GM23338 (cell line): ENCODE measurements at regions not wholly inside any gene's neighbourhood (a gene's known extent, or its start where the extent isn't known, plus 50 kb on each side); places are given as distances from the start of the nearest gene placed in this dataset.
A peak's percentile ranks its signal among the peaks of the same experiment; 100 is the strongest.

ENCODE experiments used
- ATAC-seq: fragments of 200-7000 bp; cut with Tn5 transposase; 3 replicates; pipeline ENCODE4 v1.9.1; 2020
- DNase-seq: peaks from one replicate; pipeline ENCODE4 v3.0.0-alpha.2; 2015; ENCODE audit warnings: low spot score
- H2AFZ ChIP-seq: fragments of 200-600 bp; sonication (generic); 2 replicates; pipeline ENCODE4 v1.8.0; 2016; ENCODE audit warnings: antibody characterized with exemption, mild to moderate bottlenecking, moderate library complexity
- H3F3A ChIP-seq: fragments of 200-600 bp; sonication (generic); replicated peaks from 2 replicates; pipeline ENCODE4 v1.8.0; 2017; ENCODE audit warnings: antibody characterized with exemption, mixed run types, low read depth
- H3K27ac ChIP-seq: fragments of 200-600 bp; sonication (generic); 2 replicates; pipeline ENCODE4 v1.6.1; 2016; ENCODE audit warnings: low read depth
- H3K27me3 ChIP-seq: fragments of 200-600 bp; sonication (generic); 2 replicates; pipeline ENCODE4 v1.8.0; 2016; ENCODE audit warnings: mild to moderate bottlenecking, mixed run types, moderate library complexity; ENCODE audit not compliant: insufficient read depth
- H3K36me3 ChIP-seq: fragments of 200-600 bp; sonication (generic); 2 replicates; pipeline ENCODE4 v1.8.0; 2016; ENCODE audit warnings: mild to moderate bottlenecking; ENCODE audit not compliant: insufficient read depth
- H3K4me1 ChIP-seq: fragments of 200-600 bp; sonication (generic); 2 replicates; pipeline ENCODE4 v1.8.0; 2016; ENCODE audit warnings: mild to moderate bottlenecking, moderate library complexity; ENCODE audit not compliant: insufficient read depth
- H3K4me2 ChIP-seq: fragments of 200-600 bp; sonication (generic); 2 replicates; pipeline ENCODE4 v1.7.1; 2017; ENCODE audit warnings: mixed run types
- H3K4me3 ChIP-seq: fragments of 200-600 bp; sonication (generic); 2 replicates; pipeline ENCODE4 v1.6.1; 2016; ENCODE audit warnings: mixed run types
- H3K79me2 ChIP-seq: fragments of 200-600 bp; sonication (generic); replicated peaks from 2 replicates; pipeline ENCODE4 v1.8.0; 2017; ENCODE audit warnings: mild to moderate bottlenecking; ENCODE audit not compliant: insufficient read depth
- H3K9me2 ChIP-seq: fragments of 200-600 bp; sonication (generic); 2 replicates; pipeline ENCODE4 v1.8.0; 2017; ENCODE audit not compliant: insufficient read depth
- H4K20me1 ChIP-seq: fragments of 200-600 bp; sonication (generic); replicated peaks from 2 replicates; pipeline ENCODE4 v1.8.0; 2017; ENCODE audit warnings: mild to moderate bottlenecking; ENCODE audit not compliant: insufficient read depth
- H3K27ac Mint-ChIP-seq: 2 replicates; pipeline ENCODE4 v1.8.0; 2020; ENCODE audit warnings: inconsistent platforms, mild to moderate bottlenecking, moderate library complexity, mixed read lengths
- H3K27me3 Mint-ChIP-seq: 3 replicates; pipeline ENCODE4 v1.8.0; 2022; ENCODE audit warnings: low read depth, mild to moderate bottlenecking, moderate library complexity, mixed read lengths, inconsistent platforms; ENCODE audit not compliant: insufficient read depth, poor library complexity
- H3K36me3 Mint-ChIP-seq: 3 replicates; pipeline ENCODE4 v1.8.0; 2021; ENCODE audit warnings: low read depth, mild to moderate bottlenecking, inconsistent platforms, moderate library complexity, mixed read lengths
- H3K4me1 Mint-ChIP-seq: 3 replicates; pipeline ENCODE4 v1.8.0; 2020; ENCODE audit warnings: mild to moderate bottlenecking, inconsistent platforms, mixed read lengths
- H3K4me3 Mint-ChIP-seq: 3 replicates; pipeline ENCODE4 v1.8.0; 2021; ENCODE audit warnings: moderate library complexity, mild to moderate bottlenecking, inconsistent platforms, mixed read lengths
- H3K9me3 Mint-ChIP-seq: 3 replicates; pipeline ENCODE4 v1.8.0; 2020; ENCODE audit warnings: moderate library complexity, mild to moderate bottlenecking, inconsistent platforms, mixed read lengths
- CREB1 ChIP-seq: fragments of 250-450 bp; sonication (Bioruptor Pico); IDR thresholded peaks from 2 replicates; pipeline ENCODE4 v1.5.0; 2020; ENCODE audit warnings: low read depth, mild to moderate bottlenecking, moderate library complexity
- ETS1 ChIP-seq: IDR thresholded peaks from 2 replicates; pipeline ENCODE4 v1.6.1; 2016; ENCODE audit warnings: antibody characterized with exemption
- EZH2 ChIP-seq: fragments of 200-600 bp; sonication (generic); IDR thresholded peaks from one replicate; pipeline ENCODE4 v1.8.0; 2017; ENCODE audit warnings: antibody characterized with exemption, mild to moderate bottlenecking, low read depth; ENCODE audit not compliant: unreplicated experiment
- POLR2AphosphoS5 ChIP-seq: IDR thresholded peaks from 2 replicates; pipeline ENCODE4 v1.6.1; 2016; ENCODE audit warnings: antibody characterized with exemption, low read depth
- STAT1 ChIP-seq: IDR thresholded peaks from one replicate; pipeline ENCODE4 v1.6.1; 2016; ENCODE audit warnings: antibody characterized with exemption; ENCODE audit not compliant: unreplicated experiment
- ZNF114 ChIP-seq: fragments of 250-450 bp; sonication (Bioruptor Pico); IDR thresholded peaks from 2 replicates; pipeline ENCODE4 v1.5.0; 2020; ENCODE audit warnings: mild to moderate bottlenecking, moderate library complexity
- ZNF462 ChIP-seq: fragments of 250-450 bp; sonication (Bioruptor Pico); IDR thresholded peaks from 2 replicates; pipeline ENCODE4 v1.5.0; 2020; ENCODE audit warnings: mild to moderate bottlenecking, moderate library complexity

- TF ChIP-seq ZNF462 (CRISPR knock-in tag), result no peak
- no peak for TF ChIP-seq POLR2AphosphoS5
- TF ChIP-seq EZH2, result no peak
- TF ChIP-seq ETS1, result no peak
- TF ChIP-seq ZNF114 (CRISPR knock-in tag), result no peak
- no peak for TF ChIP-seq STAT1
- no peak for TF ChIP-seq CREB1 (CRISPR knock-in tag)
Observed at GRCh38 chr1:216812966-216813365, 89.7 kb upstream of the ESRRG start (continued).

GRCh38 chr1:216809649-216810048 is 86.4 kb upstream of the ESRRG start:
- H3K36me3 ChIP-seq, result no peaks in the 10 kb centered on the region
- H3K4me3 Mint-ChIP-seq, result no peak overlapping the region
- H3K79me2 ChIP-seq, result no peaks in the 10 kb centered on the region
- H3K27ac ChIP-seq, result no peak overlapping the region
- H3K27me3 ChIP-seq, result no peaks in the 10 kb centered on the region
- no peak for ATAC-seq
- peaks cover 27% of the 10 kb centered on the region for H3K4me1 Mint-ChIP-seq
- peaks cover 32% of the 10 kb centered on the region for H3K4me1 ChIP-seq
- no peak overlapping the region for H3K4me3 ChIP-seq
- no peak for TF ChIP-seq STAT1
- H3K36me3 Mint-ChIP-seq, result no peaks in the 10 kb centered on the region
- H3K27ac Mint-ChIP-seq, result no peak overlapping the region
- peak overlapping the region; percentile 33; the same call in 1 of the 2 replicates for H2AFZ ChIP-seq
- DNase-seq, result no peak
- H3F3A ChIP-seq, result no peaks in the 10 kb centered on the region
- H3K4me2 ChIP-seq, result no peak overlapping the region
- H4K20me1 ChIP-seq, result no peaks in the 10 kb centered on the region
- H3K9me2 ChIP-seq, result no peaks in the 10 kb centered on the region
- H3K9me3 Mint-ChIP-seq, result no peaks in the 10 kb centered on the region
- no peaks in the 10 kb centered on the region for H3K27me3 Mint-ChIP-seq
